Ishikawa (cell line): ENCODE measurements at regions not wholly inside any gene's neighbourhood (a gene's known extent, or its start where the extent isn't known, plus 50 kb on each side); places are given as distances from the start of the nearest gene placed in this dataset.

Source experiments
- CEBPB ChIP-seq: IDR thresholded peaks from 2 replicates; pipeline ENCODE4 v1.6.1; 2012
- EP300 ChIP-seq: IDR thresholded peaks from 2 replicates; pipeline ENCODE4 v1.6.1; 2012; ENCODE audit warnings: borderline replicate concordance
- FOXM1 ChIP-seq: IDR thresholded peaks from 2 replicates; pipeline ENCODE4 v1.6.1; 2012; ENCODE audit warnings: low read depth, borderline replicate concordance
- NFIC ChIP-seq: IDR thresholded peaks from 2 replicates; pipeline ENCODE4 v1.6.1; 2012
- YY1 ChIP-seq: IDR thresholded peaks from 2 replicates; pipeline ENCODE4 v1.6.1; 2012; ENCODE audit warnings: low read depth
- TF ChIP-seq, protein P1 (sequence below): IDR thresholded peaks from 2 replicates; pipeline ENCODE4 v1.6.1; 2012

DNA sequence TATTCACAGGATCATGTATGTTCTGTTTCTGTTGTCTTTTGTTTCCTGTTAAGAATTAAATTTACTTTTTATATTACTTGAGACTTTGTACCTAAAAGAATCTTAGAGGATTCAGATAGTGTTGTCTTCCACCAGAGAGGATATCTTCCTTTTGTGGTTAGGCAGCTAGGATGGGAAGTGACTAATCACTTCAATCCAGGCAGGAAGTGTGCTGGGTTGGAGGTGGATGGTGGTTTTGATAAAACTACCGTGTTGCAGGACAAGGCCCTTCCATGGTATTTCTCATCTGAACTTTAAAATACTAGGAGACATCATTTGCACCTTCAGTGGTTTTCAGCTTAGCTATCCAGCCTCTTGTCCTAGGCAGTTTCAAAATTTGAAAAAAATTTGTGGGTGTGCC is 728.6 kb upstream of the CDH2 start:
- no peak for TF ChIP-seq EP300
- TF ChIP-seq NFIC = no peak
- TF ChIP-seq, protein P1, sequence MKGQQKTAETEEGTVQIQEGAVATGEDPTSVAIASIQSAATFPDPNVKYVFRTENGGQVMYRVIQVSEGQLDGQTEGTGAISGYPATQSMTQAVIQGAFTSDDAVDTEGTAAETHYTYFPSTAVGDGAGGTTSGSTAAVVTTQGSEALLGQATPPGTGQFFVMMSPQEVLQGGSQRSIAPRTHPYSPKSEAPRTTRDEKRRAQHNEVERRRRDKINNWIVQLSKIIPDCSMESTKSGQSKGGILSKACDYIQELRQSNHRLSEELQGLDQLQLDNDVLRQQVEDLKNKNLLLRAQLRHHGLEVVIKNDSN = no peak
- no peak for TF ChIP-seq FOXM1
- TF ChIP-seq YY1 = no peak
- no peak for TF ChIP-seq CEBPB
